ENCODE measurements at regions not wholly inside any gene's neighbourhood (a gene's known extent, or its start where the extent isn't known, plus 50 kb on each side); places are given as distances from the start of the nearest gene placed in this dataset.

- DNase-seq (ENCODE audit: extremely low read depth in 1 of 4, low spot score in 3 of 4), result peak in 2 of 4 experiments; percentile 17 to 46
- H3K4me2 ChIP-seq (ENCODE audit: insufficient read depth, low read length), result peak overlapping the region; percentile 14
- ATAC-seq, result peak; percentile 74
- peaks cover 0 to 10% of the 10 kb centered on the region in 2 experiments; a peak in 3 of 5 replicates for H3K4me1 ChIP-seq (replicated peaks in 1 of 2; ENCODE audit: control insufficient read depth in 2 of 2, insufficient read depth in 2 of 2, low read length in 2 of 2)
- H2AFZ ChIP-seq (ENCODE audit: low read depth, low read length), result peak overlapping the region; percentile 73
- CTCF ChIA-PET (ENCODE audit: low intra/inter-chr PET ratio), result no interaction called here
- no peaks in the 10 kb centered on the region for H3K27me3 ChIP-seq (ENCODE audit: control insufficient read depth in 2 of 2, insufficient read depth in 2 of 2, low read length in 2 of 2)
- H3K9me1 ChIP-seq (ENCODE audit: control insufficient read depth, insufficient read depth, low read length), result no peaks in the 10 kb centered on the region
- H4K20me1 ChIP-seq (replicated peaks; ENCODE audit: control insufficient read depth, insufficient read depth, low read length), result no peaks in the 10 kb centered on the region
- H3K4me3 ChIP-seq, result no peak overlapping the region
- intact Hi-C loops (cut with micrococcal nuclease), result no loop called here
- POLR2A ChIA-PET, result no interaction called here
- in situ Hi-C loops (cut with MboI), result no loop called here
- no peak for FAIRE-seq
- H3K9me3 ChIP-seq (replicated peaks; ENCODE audit: control insufficient read depth, insufficient read depth, low read depth, low read length), result no peaks in the 10 kb centered on the region
- no peaks in the 10 kb centered on the region for H3K36me3 ChIP-seq (ENCODE audit: control insufficient read depth, insufficient read depth, low read length)
- no TSS peak for BruUV-seq (replicated peaks)
- H3K27ac ChIP-seq (ENCODE audit: extremely low read depth, low read depth, low read length), result peak overlapping the region; percentile 18; the same call in 1 of the 3 replicates
- WGBS (ENCODE audit: insufficient coverage, low coverage, missing lambda C conversion rate), result 22% methylated on average over 6 of the region's 6 CpGs
- no peak overlapping the region for H3K9ac ChIP-seq (ENCODE audit: insufficient read depth in 1 of 2, low read depth in 2 of 2, low read length in 2 of 2)
- no peaks in the 10 kb centered on the region for H3K79me2 ChIP-seq (ENCODE audit: control insufficient read depth, insufficient read depth, low read length)
- no peak for TF ChIP-seq BCOR (IDR thresholded peaks at IDR 0.05)
- no peak for TF ChIP-seq GABPB1 (CRISPR knock-in tag; IDR thresholded peaks at IDR 0.05)
- no peak for TF ChIP-seq THAP7 (CRISPR knock-in tag; IDR thresholded peaks at IDR 0.05)
- TF ChIP-seq SRSF9 (IDR thresholded peaks at IDR 0.05; ENCODE audit: borderline replicate concordance, low read depth, low read length), result no peak
- TF ChIP-seq ASH1L (IDR thresholded peaks at IDR 0.05; ENCODE audit: borderline replicate concordance, low read depth, partially characterized antibody), result no peak
- TF ChIP-seq KDM5B (IDR thresholded peaks at IDR 0.05; ENCODE audit: insufficient replicate concordance, low read depth, low read length), result no peak
- no peak for TF ChIP-seq ZNF217 (CRISPR knock-in tag; IDR thresholded peaks at IDR 0.05)
- no peak for TF ChIP-seq RBM14 (IDR thresholded peaks at IDR 0.05; ENCODE audit: borderline replicate concordance, insufficient read depth, low read depth, low read length)
- TF ChIP-seq ZBTB9 (CRISPR knock-in tag; IDR thresholded peaks at IDR 0.05), result 0 out of 2 replicates have a peak, but pooled peaks have one; percentile 42
- no peak for TF ChIP-seq ZNF354B (CRISPR knock-in tag; IDR thresholded peaks at IDR 0.05)
- TF ChIP-seq TEAD4 (IDR thresholded peaks at IDR 0.05; ENCODE audit: low read length), result peak; percentile 8; the same call in 1 of the 2 replicates
- no peak for TF ChIP-seq TEAD4 (CRISPR knock-in tag; IDR thresholded peaks at IDR 0.05; ENCODE audit: borderline replicate concordance)
- no peak for TF ChIP-seq ZNF318 (IDR thresholded peaks at IDR 0.05; ENCODE audit: borderline replicate concordance in 1 of 2, low read depth in 1 of 2)
These were observed 63.3 kb upstream of the ITPRID2 start for GRCh38 chr2:181828122-181828705.
